Hepatocyte (in vitro differentiated cells): ENCODE measurements at regions not wholly inside any gene's neighbourhood (a gene's known extent, or its start where the extent isn't known, plus 50 kb on each side); places are given as distances from the start of the nearest gene placed in this dataset.

Experiments used
- CTCF ChIP-seq: fragments of 200-600 bp; sonication (generic); IDR thresholded peaks from 2 replicates; pipeline ENCODE4 v1.5.1; 2016; ENCODE audit warnings: antibody characterized with exemption, mild to moderate bottlenecking; ENCODE audit not compliant: poor library complexity
- EZH2 ChIP-seq: fragments of 200-600 bp; sonication (generic); IDR thresholded peaks from 2 replicates; pipeline ENCODE4 v1.6.1; 2016; ENCODE audit warnings: antibody characterized with exemption, mild to moderate bottlenecking, borderline replicate concordance
- EZH2phosphoT487 ChIP-seq: fragments of 200-600 bp; sonication (generic); IDR thresholded peaks from one replicate; pipeline ENCODE4 v1.6.1; 2018; ENCODE audit warnings: antibody characterized with exemption, mild to moderate bottlenecking, low read depth, moderate library complexity; ENCODE audit not compliant: unreplicated experiment, severe bottlenecking

- peak; percentile 78 for TF ChIP-seq CTCF
- no peak for TF ChIP-seq EZH2
- TF ChIP-seq EZH2phosphoT487 = no peak
Measured at GRCh38 chr3:66138336-66139313, 82.2 kb upstream of the SLC25A26 start.
